H1 (cell line): ENCODE measurements at regions not wholly inside any gene's neighbourhood (a gene's known extent, or its start where the extent isn't known, plus 50 kb on each side); places are given as distances from the start of the nearest gene placed in this dataset.

Source experiments
- ASH2L ChIP-seq: fragments of 200-600, 300-600 bp; sonication (generic); IDR thresholded peaks from one replicate; pipeline ENCODE4 v1.7.1; 2017; ENCODE audit warnings: low read length
- CHD2 ChIP-seq: IDR thresholded peaks from 2 replicates; pipeline ENCODE4 v1.6.1; 2012; ENCODE audit warnings: low read length, improper control_type of control experiment
- HDAC6 ChIP-seq: IDR thresholded peaks from one replicate; pipeline ENCODE4 v1.7.1; 2012; ENCODE audit warnings: low read depth, mild to moderate bottlenecking, inconsistent platforms, low read length, moderate library complexity
- JUND ChIP-seq: IDR thresholded peaks from 2 replicates; pipeline ENCODE4 v1.6.1; 2011; ENCODE audit warnings: mild to moderate bottlenecking, improper control_type of control experiment, low read length
- POLR2A ChIP-seq, 2 experiments: IDR thresholded peaks; 1 replicate in 1 of 2; 2 replicates in 1 of 2; pipeline ENCODE4 v1.6.1; 2011; ENCODE audit warnings: low read depth in 2 of 2, low read length in 2 of 2, mild to moderate bottlenecking in 2 of 2; ENCODE audit errors: control extremely low read depth in 1 of 2
- RAD21 ChIP-seq, 2 experiments: IDR thresholded peaks in 1 of 2; conservative IDR thresholded peaks in 1 of 2; 2 replicates each; pipeline ENCODE4 v1.6.1; 2011; ENCODE audit warnings: low read depth in 2 of 2, low read length in 2 of 2, improper control_type of control experiment in 1 of 2, inconsistent platforms in 1 of 2, mild to moderate bottlenecking in 1 of 2, moderate library complexity in 1 of 2
- SRF ChIP-seq: IDR thresholded peaks from 2 replicates; pipeline ENCODE4 v1.6.1; 2011; ENCODE audit warnings: mild to moderate bottlenecking, low read depth, low read length, moderate library complexity
- TCF12 ChIP-seq: IDR thresholded peaks from 2 replicates; pipeline ENCODE4 v1.6.1; 2011; ENCODE audit warnings: low read depth, mild to moderate bottlenecking, low read length
- TF ChIP-seq, protein P1 (sequence below): IDR thresholded peaks from 2 replicates; pipeline ENCODE4 v1.6.1; 2011; ENCODE audit warnings: low read length, improper control_type of control experiment
- TF ChIP-seq, protein P2 (sequence below), 3 experiments: IDR thresholded peaks; 1 replicate in 2 of 3; 2 replicates in 1 of 3; pipeline versions ENCODE4 v1.5.1 to v1.6.1; 2011; ENCODE audit warnings: low read length in 3 of 3, mild to moderate bottlenecking in 3 of 3, inconsistent platforms in 2 of 3, low read depth in 1 of 3, moderate library complexity in 1 of 3; ENCODE audit not compliant: insufficient read depth in 1 of 3; ENCODE audit errors: control extremely low read depth in 1 of 3

DNA sequence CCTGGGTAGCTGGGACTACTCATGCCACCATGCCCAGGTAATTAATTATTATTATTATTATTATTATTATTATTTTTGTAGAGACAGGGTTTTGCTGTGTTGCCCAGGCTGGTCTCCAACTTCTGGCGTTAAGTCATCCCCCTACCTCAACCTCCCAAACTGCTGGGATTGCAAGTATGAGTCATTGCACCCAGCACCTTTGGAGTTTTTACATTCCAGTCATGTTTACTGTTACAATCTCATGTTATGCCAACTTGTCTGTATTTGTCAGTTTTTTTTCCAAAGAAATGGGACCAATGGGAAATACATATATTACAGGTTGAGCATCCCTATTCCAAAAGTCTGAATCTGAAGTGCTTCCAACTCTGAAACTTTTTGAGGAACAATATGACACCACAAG lies 903.8 kb downstream of the SLC4A3 start:
- TF ChIP-seq, protein P1, sequence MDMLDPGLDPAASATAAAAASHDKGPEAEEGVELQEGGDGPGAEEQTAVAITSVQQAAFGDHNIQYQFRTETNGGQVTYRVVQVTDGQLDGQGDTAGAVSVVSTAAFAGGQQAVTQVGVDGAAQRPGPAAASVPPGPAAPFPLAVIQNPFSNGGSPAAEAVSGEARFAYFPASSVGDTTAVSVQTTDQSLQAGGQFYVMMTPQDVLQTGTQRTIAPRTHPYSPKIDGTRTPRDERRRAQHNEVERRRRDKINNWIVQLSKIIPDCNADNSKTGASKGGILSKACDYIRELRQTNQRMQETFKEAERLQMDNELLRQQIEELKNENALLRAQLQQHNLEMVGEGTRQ, result no peak
- TF ChIP-seq, protein P2, sequence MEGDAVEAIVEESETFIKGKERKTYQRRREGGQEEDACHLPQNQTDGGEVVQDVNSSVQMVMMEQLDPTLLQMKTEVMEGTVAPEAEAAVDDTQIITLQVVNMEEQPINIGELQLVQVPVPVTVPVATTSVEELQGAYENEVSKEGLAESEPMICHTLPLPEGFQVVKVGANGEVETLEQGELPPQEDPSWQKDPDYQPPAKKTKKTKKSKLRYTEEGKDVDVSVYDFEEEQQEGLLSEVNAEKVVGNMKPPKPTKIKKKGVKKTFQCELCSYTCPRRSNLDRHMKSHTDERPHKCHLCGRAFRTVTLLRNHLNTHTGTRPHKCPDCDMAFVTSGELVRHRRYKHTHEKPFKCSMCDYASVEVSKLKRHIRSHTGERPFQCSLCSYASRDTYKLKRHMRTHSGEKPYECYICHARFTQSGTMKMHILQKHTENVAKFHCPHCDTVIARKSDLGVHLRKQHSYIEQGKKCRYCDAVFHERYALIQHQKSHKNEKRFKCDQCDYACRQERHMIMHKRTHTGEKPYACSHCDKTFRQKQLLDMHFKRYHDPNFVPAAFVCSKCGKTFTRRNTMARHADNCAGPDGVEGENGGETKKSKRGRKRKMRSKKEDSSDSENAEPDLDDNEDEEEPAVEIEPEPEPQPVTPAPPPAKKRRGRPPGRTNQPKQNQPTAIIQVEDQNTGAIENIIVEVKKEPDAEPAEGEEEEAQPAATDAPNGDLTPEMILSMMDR (IDR thresholded peaks at IDR 0.05; ENCODE audit: control extremely low read depth in 1 of 3, insufficient read depth in 1 of 3, low read depth in 1 of 3, low read length in 3 of 3), result no peak
- TF ChIP-seq HDAC6 (no peak), TCF12 (no peak), RAD21 (IDR thresholded peaks at IDR 0.05 in 1 of 2, conservative IDR thresholded peaks at IDR 0.05 in 1 of 2; ENCODE audit: low read depth in 2 of 2, low read length in 2 of 2) (no peak), JUND (no peak), POLR2A (IDR thresholded peaks at IDR 0.05; ENCODE audit: control extremely low read depth in 1 of 2, low read depth in 2 of 2, low read length in 2 of 2) (no peak), SRF (no peak), ASH2L (no peak), CHD2 (no peak)
